HG03521 (cell line): ENCODE measurements at regions not wholly inside any gene's neighbourhood (a gene's known extent, or its start where the extent isn't known, plus 50 kb on each side); places are given as distances from the start of the nearest gene placed in this dataset.
"Not testable (repeated sequence)": the region's sequence is repeated elsewhere in the genome, so short reads cannot be mapped to it uniquely, and the experiment has no call there.

Experiments used
- ATAC-seq: cut with Tn5 transposase; IDR thresholded peaks from one replicate; pipeline ENCODE4 v1.9.1; 2021; ENCODE audit warnings: mild to moderate bottlenecking, moderate library complexity; ENCODE audit not compliant: unreplicated experiment

GRCh38 chr16:59510008-59510424, 775.9 kb upstream of the GOT2 start:
- ATAC-seq, result no peak

GRCh38 chr16:59500601-59501000, 766.5 kb upstream of the GOT2 start:
- no peak for ATAC-seq

- ATAC-seq, result no peak
Measured at GRCh38 chr16:59487067-59487466, 753.0 kb upstream of the GOT2 start.

DNA sequence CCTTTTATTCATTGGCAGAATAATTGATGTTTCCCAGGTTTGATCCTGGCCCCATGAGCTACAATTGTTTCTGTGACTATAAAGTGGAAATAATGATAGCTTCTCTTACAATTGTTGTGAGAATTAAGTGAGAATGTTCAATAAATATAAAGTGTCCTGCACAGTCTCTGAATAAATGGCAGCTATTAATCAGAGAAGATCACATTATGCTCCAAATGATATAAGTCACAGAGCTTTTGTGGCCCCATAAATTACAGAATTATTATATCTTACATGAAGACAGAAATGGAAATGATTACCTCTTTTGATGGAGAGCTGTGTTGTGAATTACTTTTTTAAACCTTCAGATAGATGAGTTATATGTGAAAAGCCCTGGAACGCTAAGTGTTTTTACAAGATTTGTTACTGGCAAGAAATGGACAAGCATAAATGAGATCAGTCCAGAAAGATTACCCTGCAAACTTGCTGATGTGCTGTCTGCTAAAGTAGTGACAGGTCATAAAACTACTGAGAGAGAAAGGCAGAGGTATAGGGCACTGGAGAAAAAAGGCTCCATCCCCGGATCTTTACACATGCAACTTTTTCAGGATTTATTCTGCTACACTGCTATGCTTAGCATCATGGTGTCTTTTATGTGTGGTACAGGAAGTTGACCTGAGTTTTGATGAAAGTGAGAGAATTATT, 750.9 kb upstream of the GOT2 start:
- ATAC-seq, result no peak

DNA sequence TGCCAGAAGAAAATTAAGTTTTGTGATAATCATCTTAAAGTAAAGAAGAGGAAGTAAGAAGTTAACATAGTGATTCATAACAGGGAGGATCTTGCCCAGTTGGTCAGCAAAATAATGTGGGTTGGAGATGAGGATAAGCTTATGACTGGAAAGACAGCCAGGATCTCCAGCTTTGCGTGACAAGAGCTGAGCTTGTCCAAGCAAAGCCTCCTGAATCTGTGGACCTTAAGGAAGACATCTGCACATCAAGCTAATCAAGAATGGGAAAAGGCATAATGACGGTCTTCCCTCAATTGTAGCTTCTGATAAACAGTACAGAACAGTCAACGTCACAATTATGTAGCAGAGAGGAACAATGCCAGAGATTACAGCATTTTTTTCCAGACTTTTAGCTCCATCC, 744.7 kb upstream of the GOT2 start:
- ATAC-seq, result no peak

DNA sequence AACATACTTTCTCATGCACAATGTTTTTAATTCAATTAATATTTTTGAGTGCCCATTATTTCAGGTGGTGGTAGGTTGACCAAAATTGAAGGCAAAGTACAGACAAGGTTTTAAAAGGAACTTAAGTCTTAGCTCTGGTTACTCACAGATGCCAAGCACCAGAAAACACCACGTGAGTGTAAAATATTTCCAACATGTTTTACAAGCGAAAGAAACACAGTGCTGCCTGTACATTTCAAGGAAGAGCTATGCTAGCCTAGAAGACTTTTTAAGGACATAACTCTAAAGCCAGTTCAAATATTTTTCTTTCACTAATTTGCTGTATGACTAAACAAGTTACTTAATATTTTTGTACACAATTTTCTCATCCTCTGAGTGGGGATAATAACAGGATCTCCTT, 736.4 kb upstream of the GOT2 start:
- ATAC-seq, result no peak

DNA sequence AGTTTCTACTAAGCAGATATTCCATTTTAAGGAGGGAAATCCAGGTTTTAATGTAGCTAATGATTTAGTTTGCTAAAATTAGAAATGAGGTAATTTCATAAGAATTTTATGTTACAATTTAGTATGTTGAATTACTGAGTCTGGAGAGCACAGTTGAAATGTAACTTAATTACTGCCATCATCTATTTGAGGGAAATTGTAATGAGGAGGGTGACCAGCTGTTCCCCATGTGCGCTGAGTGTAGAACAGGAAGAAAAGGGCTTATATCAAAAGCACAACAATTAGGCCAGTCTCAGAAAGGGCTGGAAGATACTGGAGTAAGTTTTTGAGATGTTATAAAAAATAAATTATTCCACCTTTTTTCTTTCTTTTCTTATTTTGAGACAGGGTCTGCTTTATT, 735.1 kb upstream of the GOT2 start:
- ATAC-seq, result no peak

DNA sequence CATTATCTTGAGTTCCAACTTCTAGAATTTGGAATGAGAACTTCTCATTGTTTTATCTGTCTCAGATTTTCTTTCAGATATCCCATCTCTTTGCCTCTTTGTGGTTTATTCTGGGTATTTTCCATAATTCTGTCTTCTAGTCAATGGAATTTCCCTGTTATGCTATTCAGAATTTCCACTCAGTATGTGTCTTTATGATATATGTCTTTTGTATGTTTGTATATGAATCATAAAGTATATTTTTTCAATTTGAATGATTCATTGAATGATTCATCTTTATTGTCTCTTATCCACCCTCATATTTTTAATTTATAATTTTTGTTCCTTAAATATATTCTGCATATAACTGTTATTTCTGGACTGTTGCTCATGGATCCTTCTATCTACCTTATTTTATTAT, 729.7 kb upstream of the GOT2 start:
- ATAC-seq, result no peak

- ATAC-seq, result no peak
Measured at GRCh38 chr16:59459806-59460205, 725.7 kb upstream of the GOT2 start.

DNA sequence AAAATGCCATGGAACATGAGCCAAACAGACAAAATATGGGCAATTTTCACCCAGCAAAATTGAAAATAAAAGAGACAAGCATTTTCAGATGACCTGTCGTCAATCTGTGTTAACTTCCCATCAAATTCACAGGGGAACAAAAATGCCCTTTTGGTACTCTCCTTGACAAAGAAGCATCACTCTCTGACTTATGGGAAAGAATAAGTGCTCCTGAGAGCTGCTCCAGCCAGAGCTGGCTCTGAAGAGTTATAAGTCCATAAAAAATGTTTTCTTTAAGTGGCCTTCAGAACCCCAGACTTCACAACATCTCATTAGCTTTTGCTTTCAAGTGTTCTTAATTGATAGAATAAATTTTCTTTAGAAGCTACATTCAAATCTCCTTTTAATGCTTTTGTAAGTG, 721.4 kb upstream of the GOT2 start:
- no peak for ATAC-seq

DNA sequence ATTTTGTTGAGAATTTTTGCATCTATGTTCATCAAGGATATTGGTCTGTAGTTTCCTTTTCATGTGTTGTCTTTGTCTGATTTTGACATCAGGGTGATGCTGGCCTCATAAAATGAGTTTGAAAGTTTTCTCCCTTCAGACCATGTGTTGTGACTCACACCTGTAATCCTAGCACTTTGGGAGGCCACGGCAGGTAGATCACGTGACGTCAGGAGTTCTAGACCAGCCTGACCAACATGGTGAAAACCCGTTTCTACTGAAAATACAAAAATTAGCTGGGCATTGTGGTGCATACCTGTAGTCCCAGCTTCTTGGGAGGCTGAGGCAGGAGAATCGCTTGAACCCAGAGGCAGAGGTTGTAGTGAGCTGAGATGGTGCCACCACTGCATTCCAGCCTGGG, 716.4 kb upstream of the GOT2 start:
- ATAC-seq, result not testable (repeated sequence)

- no peak for ATAC-seq
Measured at GRCh38 chr16:59440502-59440901, 706.4 kb upstream of the GOT2 start.

DNA sequence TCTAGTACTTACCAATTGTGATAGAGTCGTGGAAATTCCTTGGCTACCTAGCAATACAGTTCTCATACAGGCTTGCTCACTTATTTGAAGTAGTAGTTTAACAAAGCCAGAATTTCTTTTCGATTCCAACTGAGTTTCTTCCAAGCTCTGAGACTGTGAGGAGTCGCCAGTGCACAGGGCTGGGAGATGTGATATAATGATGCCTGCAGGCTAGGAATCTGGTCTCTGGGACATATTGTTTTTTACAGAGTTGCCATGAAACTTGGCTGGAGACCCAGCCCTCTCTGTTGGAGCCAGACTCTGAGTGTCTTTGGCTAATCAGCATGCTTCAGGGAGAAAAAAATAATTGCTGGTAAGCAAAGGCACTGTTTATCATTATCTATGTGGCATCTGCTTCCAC, 698.8 kb upstream of the GOT2 start:
- ATAC-seq, result no peak

- ATAC-seq, result no peak
Measured at GRCh38 chr16:59432276-59432675, 698.2 kb upstream of the GOT2 start.

GRCh38 chr16:59424714-59425273, 690.7 kb upstream of the GOT2 start:
- ATAC-seq, result no peak

GRCh38 chr16:59411961-59412841, 678.1 kb upstream of the GOT2 start:
- ATAC-seq, result no peak

GRCh38 chr16:59410451-59410850, 676.3 kb upstream of the GOT2 start:
- no peak for ATAC-seq

GRCh38 chr16:59405802-59406201, 671.7 kb upstream of the GOT2 start:
- ATAC-seq, result no peak

DNA sequence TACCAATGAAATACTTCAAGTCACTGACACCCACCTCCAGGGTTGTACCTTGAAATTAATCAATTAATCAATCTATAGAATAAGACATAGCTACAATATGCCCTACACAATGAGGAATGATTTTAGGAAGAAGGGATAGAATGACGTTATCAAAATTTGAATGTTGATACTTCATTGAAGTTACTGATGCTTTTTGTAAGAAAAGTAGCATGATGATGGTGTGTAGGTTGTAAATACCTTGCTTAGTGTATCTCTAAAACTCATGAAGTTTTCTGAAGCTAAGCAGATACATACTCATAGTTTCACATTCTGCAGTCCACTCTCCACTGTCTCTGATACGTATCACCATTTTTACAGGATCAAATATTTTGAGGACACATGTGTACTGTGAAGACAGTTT, 670.4 kb upstream of the GOT2 start:
- no peak for ATAC-seq

GRCh38 chr16:59400830-59401229, 666.7 kb upstream of the GOT2 start:
- no peak for ATAC-seq

DNA sequence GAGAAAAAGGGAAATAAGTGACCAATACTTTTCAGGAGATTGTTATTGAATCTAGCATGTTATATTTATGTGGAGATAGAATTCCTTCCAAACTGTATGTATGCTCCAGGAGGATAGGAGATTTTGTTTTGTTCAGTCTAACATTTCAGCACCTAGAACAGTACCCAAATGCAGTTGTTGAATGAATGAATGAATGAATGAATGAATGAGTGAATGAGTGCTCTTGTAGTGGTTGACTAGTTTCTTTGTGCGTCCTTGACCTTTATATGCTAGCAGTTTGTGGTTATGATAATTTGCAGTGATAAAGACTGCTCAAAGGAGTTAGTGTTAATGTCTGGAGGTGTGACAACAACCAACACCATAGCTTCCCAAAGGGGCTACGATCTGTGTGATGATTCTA, 663.5 kb upstream of the GOT2 start:
- no peak for ATAC-seq

- ATAC-seq, result no peak
Measured at GRCh38 chr16:59394526-59394925, 660.4 kb upstream of the GOT2 start.
